PC-9 (cell line): ENCODE measurements at regions not wholly inside any gene's neighbourhood (a gene's known extent, or its start where the extent isn't known, plus 50 kb on each side); places are given as distances from the start of the nearest gene placed in this dataset.

ENCODE experiments used
- EZH2 ChIP-seq: fragments of 200-600 bp; sonication (generic); IDR thresholded peaks from 2 replicates; pipeline ENCODE4 v1.8.0; 2017; ENCODE audit warnings: antibody characterized with exemption, low read depth
- TF ChIP-seq, protein P1 (sequence below): fragments of 200-600 bp; sonication (generic); conservative IDR thresholded peaks from 2 replicates; pipeline ENCODE4 v1.6.1; 2017; ENCODE audit warnings: mixed run types, antibody characterized with exemption, mild to moderate bottlenecking, moderate library complexity

DNA sequence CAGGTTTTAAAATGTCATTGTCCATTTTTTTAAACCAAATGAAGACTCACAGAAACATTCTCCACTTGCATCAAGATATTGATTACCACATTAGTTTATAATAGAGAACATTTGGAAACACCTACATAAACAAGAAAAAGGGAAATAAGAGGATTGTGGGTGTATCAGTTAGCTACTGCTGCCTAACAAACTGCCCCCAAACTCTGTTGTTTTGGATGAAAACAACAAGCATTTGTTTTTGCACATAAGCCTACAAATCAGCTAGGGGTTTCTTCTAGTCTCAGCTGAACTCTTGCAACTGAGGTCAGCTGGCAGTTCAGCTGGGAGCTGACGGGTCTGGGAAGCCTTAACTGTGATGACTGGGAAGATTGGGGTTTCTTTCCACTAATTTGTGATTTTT is 464.4 kb downstream of the COG6 start:
- TF ChIP-seq, protein P1, sequence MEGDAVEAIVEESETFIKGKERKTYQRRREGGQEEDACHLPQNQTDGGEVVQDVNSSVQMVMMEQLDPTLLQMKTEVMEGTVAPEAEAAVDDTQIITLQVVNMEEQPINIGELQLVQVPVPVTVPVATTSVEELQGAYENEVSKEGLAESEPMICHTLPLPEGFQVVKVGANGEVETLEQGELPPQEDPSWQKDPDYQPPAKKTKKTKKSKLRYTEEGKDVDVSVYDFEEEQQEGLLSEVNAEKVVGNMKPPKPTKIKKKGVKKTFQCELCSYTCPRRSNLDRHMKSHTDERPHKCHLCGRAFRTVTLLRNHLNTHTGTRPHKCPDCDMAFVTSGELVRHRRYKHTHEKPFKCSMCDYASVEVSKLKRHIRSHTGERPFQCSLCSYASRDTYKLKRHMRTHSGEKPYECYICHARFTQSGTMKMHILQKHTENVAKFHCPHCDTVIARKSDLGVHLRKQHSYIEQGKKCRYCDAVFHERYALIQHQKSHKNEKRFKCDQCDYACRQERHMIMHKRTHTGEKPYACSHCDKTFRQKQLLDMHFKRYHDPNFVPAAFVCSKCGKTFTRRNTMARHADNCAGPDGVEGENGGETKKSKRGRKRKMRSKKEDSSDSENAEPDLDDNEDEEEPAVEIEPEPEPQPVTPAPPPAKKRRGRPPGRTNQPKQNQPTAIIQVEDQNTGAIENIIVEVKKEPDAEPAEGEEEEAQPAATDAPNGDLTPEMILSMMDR = no peak
- no peak for TF ChIP-seq EZH2
